Uterus (tissue), 3 donors: ENCODE measurements at regions not wholly inside any gene's neighbourhood (a gene's known extent, or its start where the extent isn't known, plus 50 kb on each side); places are given as distances from the start of the nearest gene placed in this dataset.
"Not testable (repeated sequence)": the region's sequence is repeated elsewhere in the genome, so short reads cannot be mapped to it uniquely, and the experiment has no call there.

Experiments
- DNase-seq, 2 donors: peaks; one replicate each; pipeline ENCODE4 v3.0.0-alpha.2; 2019 to 2020
- H3K27ac ChIP-seq, 2 donors: fragments of 200-600 bp; sonication (generic); 1 replicate in 1 of 2; 2 replicates in 1 of 2; pipeline ENCODE4 v1.5.1; 2016 to 2018
- H3K27me3 ChIP-seq, 2 donors: fragments of 200-600 bp; sonication (generic); one replicate each; pipeline ENCODE4 v1.5.1; 2018 to 2019; ENCODE audit warnings: control low read depth in 1 of 2
- H3K36me3 ChIP-seq, 2 donors: fragments of 200-600 bp; sonication (generic); one replicate each; pipeline ENCODE4 v1.5.1; 2019; ENCODE audit warnings: control low read depth in 1 of 2
- H3K4me1 ChIP-seq, 2 donors: fragments of 200-600 bp; sonication (generic); one replicate each; pipeline ENCODE4 v1.5.1; 2018 to 2019; ENCODE audit warnings: control low read depth in 1 of 2
- H3K4me3 ChIP-seq, 2 donors: fragments of 200-600 bp; sonication (generic); 1 replicate in 1 of 2; 2 replicates in 1 of 2; pipeline ENCODE4 v1.5.1; 2018 to 2019; ENCODE audit warnings: mild to moderate bottlenecking in 1 of 2
- H3K9me3 ChIP-seq, 2 donors: fragments of 200-600 bp; sonication (generic); one replicate each; pipeline ENCODE4 v1.5.1; 2019; ENCODE audit warnings: control low read depth in 1 of 2
- CTCF ChIP-seq, 4 experiments: fragments of 200-600 bp in 2 of 4; fragments of 450-650 bp in 2 of 4; sonication (generic) in 2 of 4; IDR thresholded peaks; one replicate each; pipeline ENCODE4 v1.5.1; 2016 to 2019; ENCODE audit warnings: antibody characterized with exemption in 4 of 4, mild to moderate bottlenecking in 2 of 4, moderate library complexity in 1 of 4
- POLR2A ChIP-seq, 2 donors: fragments of 450-650 bp; IDR thresholded peaks; one replicate each; pipeline ENCODE4 v1.6.1; 2016; ENCODE audit warnings: antibody characterized with exemption in 2 of 2, mild to moderate bottlenecking in 1 of 2, moderate library complexity in 1 of 2
- intact Hi-C: fragments of 100-400 bp; cut with DNase I; formaldehyde crosslinking; loops from one replicate; pipeline ENCODE4 v1.15.1; 2023; ENCODE audit warnings: low total_unique reads
- donor health status: DM: yes; HTN: yes; CAD: no.

- H3K27me3 ChIP-seq: peaks cover 9 to 55% of the 10 kb centered on the region in 2 donors
- H3K9me3 ChIP-seq: no peaks in the 10 kb centered on the region
- intact Hi-C loops: no loop called here
- DNase-seq: no peak
- H3K36me3 ChIP-seq: no peaks in the 10 kb centered on the region
- H3K4me3 ChIP-seq: no peak overlapping the region
- H3K4me1 ChIP-seq: peaks cover 0 to 15% of the 10 kb centered on the region in 2 donors
- no peak overlapping the region for H3K27ac ChIP-seq
- TF ChIP-seq POLR2A (IDR thresholded peaks at IDR 0.05): no peak
- no peak for TF ChIP-seq CTCF (IDR thresholded peaks at IDR 0.05)
Measured at GRCh38 chr7:155381852-155382801, 75.8 kb upstream of the EN2 start.

GRCh38 chr7:155382802-155383171, 75.1 kb upstream of the EN2 start:
- H3K36me3 ChIP-seq: no peaks in the 10 kb centered on the region
- H3K4me1 ChIP-seq: peaks cover 0 to 11% of the 10 kb centered on the region in 2 donors
- H3K9me3 ChIP-seq: no peaks in the 10 kb centered on the region
- H3K4me3 ChIP-seq: no peak overlapping the region
- H3K27me3 ChIP-seq: peaks cover 9 to 51% of the 10 kb centered on the region in 2 donors
- no peak for TF ChIP-seq CTCF (IDR thresholded peaks at IDR 0.05)
- intact Hi-C loops: no loop called here
- no peak overlapping the region for H3K27ac ChIP-seq
- DNase-seq: no peak

GRCh38 chr7:155383756-155384491, 74.0 kb upstream of the EN2 start:
- Histone ChIP-seq H3K4me1 (peaks cover 0 to 10% of the 10 kb centered on the region in 2 donors), H3K36me3 (no peaks in the 10 kb centered on the region), H3K9me3 (no peaks in the 10 kb centered on the region), H3K4me3 (no peak overlapping the region), H3K27me3 (peaks cover 9 to 42% of the 10 kb centered on the region in 2 donors), H3K27ac (no peak overlapping the region)
- no peak for DNase-seq
- intact Hi-C loops: no loop called here
- TF ChIP-seq POLR2A (IDR thresholded peaks at IDR 0.05) (no peak), CTCF (IDR thresholded peaks at IDR 0.05) (no peak)

- no peaks in the 10 kb centered on the region for H3K9me3 ChIP-seq
- intact Hi-C loops: no loop called here
- no peak for TF ChIP-seq POLR2A (IDR thresholded peaks at IDR 0.05)
- TF ChIP-seq CTCF (IDR thresholded peaks at IDR 0.05): no peak
- no peaks in the 10 kb centered on the region for H3K36me3 ChIP-seq
- peaks cover 9 to 34% of the 10 kb centered on the region in 2 donors for H3K27me3 ChIP-seq
- no peak overlapping the region for H3K27ac ChIP-seq
- no peak overlapping the region for H3K4me3 ChIP-seq
- no peak for DNase-seq
- H3K4me1 ChIP-seq: peaks cover 0 to 10% of the 10 kb centered on the region in 2 donors
Measured at GRCh38 chr7:155384751-155385150, 73.2 kb upstream of the EN2 start.

GRCh38 chr7:155385182-155385581, 72.7 kb upstream of the EN2 start:
- Histone ChIP-seq H3K27me3 (peaks cover 9 to 30% of the 10 kb centered on the region in 2 donors), H3K4me1 (peaks cover 0 to 10% of the 10 kb centered on the region in 2 donors)
- H3K27ac ChIP-seq, H3K4me3 ChIP-seq, intact Hi-C loops, DNase-seq, H3K9me3 ChIP-seq, H3K36me3 ChIP-seq: not testable (repeated sequence)
